ENCODE measurements at regions not wholly inside any gene's neighbourhood (a gene's known extent, or its start where the extent isn't known, plus 50 kb on each side); places are given as distances from the start of the nearest gene placed in this dataset.

DNA sequence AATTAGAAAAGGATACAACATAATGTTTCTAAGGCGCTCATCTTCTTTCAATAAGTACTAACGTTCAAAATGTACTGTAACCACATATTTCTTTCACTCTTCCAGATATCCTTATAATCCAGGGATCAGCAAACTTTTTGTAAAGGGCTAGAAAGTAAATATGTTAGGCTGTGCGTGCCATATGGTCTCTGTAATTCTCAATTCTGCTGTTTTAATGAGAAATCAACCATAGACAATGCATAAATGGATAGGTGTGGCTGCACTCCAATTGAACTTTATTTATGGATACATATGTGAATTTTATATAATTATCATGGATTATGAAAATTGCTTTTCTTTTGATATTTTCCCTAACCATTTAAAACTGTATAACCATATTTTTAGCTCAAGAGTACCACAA lies 459.4 kb downstream of the EPHA4 start:
- DNase-seq = no peak

DNA sequence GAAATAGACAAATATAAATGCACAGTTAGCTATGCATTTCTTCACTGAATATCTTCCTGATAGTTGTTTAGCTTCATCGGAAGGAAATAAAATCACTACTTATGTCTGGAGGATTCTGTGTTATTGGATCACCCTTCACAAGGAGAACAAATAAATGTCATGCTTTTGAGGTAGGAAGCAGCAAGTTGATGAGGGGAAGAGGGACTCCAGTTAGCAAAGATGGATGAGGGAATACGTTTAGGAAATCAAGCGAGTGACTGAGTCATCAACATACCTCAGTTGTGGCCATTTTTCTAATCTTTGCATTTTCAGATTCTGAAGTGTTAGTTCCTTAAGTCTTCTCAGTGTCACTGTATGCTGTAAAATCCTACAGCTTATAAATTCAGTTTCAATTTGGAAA lies 456.2 kb downstream of the EPHA4 start:
- DNase-seq = no peak

DNA sequence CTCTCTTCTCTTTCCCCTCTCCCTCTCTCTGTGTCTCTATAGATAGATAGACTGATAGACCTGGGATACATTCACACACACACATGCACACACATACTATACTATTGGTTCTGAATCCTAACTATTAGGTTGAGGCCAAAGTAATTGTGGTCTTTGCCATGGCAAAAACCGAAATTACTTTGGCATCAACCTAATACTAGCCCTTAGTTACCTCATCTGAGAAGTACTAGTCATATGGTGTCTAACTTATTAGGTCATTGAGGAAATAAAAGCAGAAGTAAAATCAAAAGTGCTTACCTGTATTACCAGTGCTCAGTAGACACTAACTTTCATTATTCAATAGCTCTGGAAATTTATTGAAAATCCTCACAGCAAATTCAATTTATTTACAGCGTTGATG lies 451.5 kb downstream of the EPHA4 start:
- DNase-seq = no peak

GRCh38 chr2:221123396-221123795 lies 448.7 kb downstream of the EPHA4 start:
- DNase-seq = no peak

- peak in 2 of 58 donors; percentile 2 to 5 for DNase-seq
These were observed 447.4 kb downstream of the EPHA4 start for GRCh38 chr2:221124532-221125240.

DNA sequence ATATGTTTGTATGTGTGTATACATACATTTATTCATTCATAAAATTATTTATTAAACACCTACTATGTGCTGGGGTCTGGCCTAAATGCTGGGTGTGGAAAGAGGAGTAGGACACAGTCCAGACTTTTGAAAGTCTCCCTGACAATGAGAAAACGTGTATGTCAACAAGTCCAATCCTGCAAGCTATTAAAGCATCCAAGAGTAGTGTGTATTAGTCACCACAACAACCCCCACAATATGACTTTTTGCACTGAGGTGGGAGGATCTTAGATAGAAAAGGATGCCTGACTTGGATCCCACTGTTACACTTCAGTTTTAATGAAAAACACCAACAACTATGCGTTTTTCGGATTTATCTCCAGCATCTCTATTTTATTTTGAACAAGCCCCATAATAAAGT lies 446.4 kb downstream of the EPHA4 start:
- DNase-seq = no peak

DNA sequence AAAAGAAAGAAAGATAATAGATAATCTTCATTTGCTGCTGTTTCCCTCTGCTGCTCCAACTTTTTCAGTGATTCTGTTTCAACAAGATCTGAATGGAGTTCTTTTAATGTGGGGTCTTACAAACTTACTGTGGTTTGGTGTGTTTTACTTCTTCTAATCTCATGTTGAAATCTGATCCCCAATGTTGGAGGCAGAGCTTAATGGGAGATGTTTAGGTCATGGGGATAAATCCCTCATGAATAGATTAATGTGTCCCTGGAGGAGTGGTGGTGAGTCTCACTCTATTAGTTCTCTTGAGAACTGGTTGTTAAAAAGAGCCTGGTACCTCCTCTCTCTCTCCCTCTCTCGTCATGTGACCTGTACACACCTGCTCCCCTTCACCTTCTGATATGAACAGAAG lies 442.4 kb downstream of the EPHA4 start:
- no peak for DNase-seq

DNA sequence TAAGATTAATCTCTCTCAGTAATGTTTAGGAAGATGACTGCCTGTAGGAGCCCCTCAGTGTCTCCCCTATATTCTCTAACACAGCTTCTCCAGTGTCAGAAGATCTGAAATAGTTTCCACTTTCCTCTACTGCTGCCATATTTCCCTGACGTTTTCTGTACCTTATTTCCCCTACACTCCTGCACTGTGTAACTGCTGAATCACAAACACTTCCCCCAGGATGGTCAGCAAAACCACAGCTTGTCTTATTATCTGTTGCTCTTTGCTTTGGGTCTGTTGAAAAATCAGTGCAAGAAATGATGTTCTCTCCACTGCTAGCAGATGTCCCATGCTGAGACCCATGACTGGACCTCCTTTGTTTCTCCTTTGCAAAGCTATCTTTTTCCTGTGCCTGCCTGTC lies 441.7 kb downstream of the EPHA4 start:
- DNase-seq = no peak

DNA sequence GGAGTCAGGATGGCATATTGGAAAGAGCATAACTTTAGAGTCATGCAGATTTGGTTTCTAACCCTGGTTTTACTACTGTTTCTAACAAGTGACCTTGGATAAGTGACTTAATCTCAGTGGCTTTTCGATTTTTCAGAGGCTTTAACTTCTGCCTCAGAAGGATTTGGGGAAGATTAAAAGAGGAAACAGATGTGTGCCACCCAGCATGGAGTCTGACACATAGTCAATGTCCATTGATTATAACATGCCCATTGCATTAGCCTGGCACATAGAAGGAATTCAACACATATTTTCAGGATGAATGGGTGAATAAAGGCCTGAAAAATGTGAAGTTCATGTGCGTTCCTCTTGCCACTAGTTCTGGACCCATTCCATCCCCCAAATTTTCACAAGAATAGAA lies 438.2 kb downstream of the EPHA4 start:
- no peak for DNase-seq

- no peak for DNase-seq
These were observed 437.4 kb downstream of the EPHA4 start for GRCh38 chr2:221134718-221135117.

DNA sequence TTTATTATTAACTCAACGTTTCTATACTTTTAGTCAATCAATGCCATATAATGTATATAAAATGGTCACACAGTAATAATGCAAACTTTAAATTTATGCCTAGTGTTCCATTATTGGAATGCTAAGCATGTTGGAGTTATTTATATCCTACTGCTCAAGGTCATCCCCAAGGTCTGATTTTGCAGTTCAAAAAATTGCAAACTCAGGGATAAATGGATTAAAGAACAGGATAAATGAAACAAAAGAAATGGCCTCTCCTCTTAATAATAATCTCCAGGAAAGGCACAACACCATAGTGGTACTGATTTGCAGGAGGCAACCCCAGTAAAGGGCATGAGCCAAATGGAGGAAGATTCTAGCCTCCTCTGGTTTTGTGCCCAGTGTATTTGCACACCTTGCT lies 436.4 kb downstream of the EPHA4 start:
- DNase-seq = no peak

- no peak for DNase-seq
These were observed 434.7 kb downstream of the EPHA4 start for GRCh38 chr2:221137385-221137784.

DNA sequence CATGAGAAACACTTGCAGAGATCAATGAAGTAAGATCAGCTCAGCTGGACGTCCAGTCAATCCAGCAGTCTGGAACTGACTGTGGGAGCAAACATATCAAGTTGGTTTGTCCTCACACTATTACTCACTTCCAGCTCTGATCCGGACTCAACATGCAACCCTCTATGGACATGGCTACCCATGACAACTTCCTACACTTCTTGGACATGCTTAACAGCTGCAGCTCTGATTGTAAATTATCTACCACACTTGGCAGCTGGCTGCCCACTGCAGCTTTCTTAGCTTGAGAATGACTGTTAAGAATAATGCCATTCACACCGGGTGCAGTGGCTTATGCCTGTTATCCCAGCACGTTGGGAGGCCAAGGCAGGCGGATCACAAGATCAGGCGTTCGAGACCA lies 429.8 kb downstream of the EPHA4 start:
- no peak for DNase-seq

- DNase-seq = no peak
These were observed 428.9 kb downstream of the EPHA4 start for GRCh38 chr2:221143231-221143630.

- no peak for DNase-seq
These were observed 427.2 kb downstream of the EPHA4 start for GRCh38 chr2:221144909-221145308.

GRCh38 chr2:221145396-221145795 lies 426.7 kb downstream of the EPHA4 start:
- no peak for DNase-seq

DNA sequence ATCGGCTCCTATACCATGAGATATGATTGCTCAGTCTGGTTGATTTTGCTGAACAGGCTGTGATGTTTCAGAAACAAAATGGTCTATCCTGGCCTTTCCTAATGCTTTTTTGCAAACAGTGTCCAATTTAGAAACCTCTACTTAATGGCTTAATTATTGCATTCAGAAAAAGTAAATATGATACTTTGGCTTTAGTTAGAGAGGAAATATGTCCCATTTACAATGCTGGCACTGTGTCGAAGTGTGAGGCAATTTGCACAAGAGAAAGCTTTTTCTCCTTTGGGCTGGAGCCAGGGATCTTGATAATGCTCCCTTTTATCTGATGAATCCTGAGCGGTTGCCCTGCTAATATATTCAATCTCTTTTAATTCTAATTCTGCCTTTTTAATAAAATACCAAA lies 418.9 kb downstream of the EPHA4 start:
- peak in 25 of 58 donors; percentile 0 to 68 (median 12) for DNase-seq

DNA sequence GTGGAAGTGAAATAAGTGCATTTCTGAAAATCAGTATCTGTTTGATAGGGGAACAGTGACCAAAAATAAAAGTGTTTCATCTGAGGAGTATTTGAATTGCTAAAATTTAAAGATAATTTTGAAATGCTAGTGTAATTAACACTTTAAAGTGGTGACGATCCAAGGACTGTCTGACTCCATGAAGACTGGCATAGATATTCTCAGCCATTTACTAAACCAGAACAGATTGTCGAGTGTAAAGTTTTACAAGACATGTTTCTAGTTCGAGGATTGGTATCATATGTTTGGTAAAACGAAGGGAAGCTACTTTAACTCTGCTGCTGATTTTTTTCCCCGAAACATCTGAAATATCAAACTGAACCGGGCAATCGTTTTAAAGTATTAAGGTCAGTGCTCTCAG lies 417.9 kb downstream of the EPHA4 start:
- no peak for DNase-seq

- no peak for DNase-seq
These were observed 415.9 kb downstream of the EPHA4 start for GRCh38 chr2:221156062-221156734.

- DNase-seq = no peak
These were observed 410.9 kb downstream of the EPHA4 start for GRCh38 chr2:221161186-221161585.

- no peak for DNase-seq
These were observed 405.8 kb downstream of the EPHA4 start for GRCh38 chr2:221166292-221166691.

DNA sequence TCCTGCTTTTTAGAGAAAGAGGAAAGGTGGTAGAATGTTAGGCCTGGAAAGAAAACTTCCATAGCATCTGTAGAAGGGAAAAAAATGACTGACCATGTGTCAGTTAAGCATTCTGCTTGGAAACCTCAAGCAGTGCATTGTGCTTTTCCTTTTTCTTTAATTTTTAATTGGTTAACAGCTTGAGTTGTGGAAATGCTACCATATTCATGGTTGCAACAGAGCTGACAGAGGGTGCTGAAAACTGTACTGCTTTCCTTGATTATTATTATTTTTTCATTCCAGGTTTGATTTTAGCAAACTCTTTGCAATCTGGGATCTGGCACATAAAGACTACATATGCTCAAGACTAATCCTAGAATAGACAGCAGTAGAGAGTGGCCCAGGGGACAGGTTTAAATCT lies 404.5 kb downstream of the EPHA4 start:
- no peak for DNase-seq

DNA sequence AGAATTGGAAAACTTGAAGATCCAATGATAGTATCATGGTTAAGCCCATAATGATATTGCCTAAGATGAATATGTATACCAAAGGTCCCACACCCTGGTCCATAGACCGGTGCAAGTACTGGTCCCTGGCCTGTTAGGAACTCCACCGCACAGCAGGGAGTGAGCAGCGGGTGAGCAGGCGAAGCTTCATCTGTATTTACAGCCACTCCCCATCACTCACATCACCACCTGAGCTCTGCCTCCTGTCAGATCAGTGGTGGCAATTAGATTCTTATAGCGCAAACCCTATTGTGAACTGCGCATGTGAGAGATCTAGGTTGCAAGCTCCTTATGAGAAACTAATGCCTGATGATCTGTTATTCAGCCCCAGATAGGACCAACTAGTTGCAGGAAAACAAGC lies 402.4 kb downstream of the EPHA4 start:
- DNase-seq = no peak
